ENCODE measurements at regions not wholly inside any gene's neighbourhood (a gene's known extent, or its start where the extent isn't known, plus 50 kb on each side); places are given as distances from the start of the nearest gene placed in this dataset.
"Not testable (repeated sequence)": the region's sequence is repeated elsewhere in the genome, so short reads cannot be mapped to it uniquely, and the experiment has no call there.

DNA sequence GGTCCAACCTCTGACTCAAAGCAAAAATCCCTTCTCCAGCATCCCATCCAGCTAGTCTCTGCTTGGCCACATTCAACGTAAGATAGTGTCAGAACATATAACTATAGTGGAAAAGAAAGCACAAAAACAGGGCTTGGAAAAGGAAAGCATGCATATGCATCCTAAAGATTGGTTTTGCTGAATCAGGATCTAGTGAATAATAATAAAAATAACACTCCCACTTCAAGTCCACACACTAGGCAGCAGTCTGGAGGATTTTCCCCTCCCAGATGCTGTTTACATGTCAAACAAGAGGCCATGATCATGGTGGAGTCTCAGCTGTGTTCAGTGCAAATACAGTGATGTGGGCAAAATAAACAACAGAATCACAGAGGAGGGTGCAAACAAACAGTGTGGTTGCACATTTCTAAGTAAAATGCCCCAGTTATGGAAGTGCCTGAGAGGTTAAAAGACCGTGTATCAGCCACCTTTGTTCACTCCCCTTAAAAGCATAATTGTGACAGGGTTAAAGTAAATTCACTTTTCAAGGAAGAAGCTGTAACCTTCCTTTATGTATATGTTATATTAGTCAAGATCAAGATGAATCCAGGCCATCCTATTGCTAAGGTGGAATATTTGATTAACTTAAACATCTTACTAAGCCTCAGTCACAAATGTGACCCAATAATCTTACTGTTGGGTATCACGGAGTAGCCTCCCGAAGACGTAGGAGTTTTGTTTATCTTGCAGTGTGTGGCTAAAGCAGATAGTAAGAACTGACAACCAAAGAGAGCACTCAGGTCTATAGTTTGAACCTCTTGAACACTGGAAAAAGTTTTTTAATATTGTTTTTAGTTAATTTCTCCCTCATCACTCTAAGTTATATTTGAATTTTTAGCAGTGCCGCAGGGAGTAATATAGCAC lies 424.5 kb downstream of the SOX2 start:
- no peak for DNase-seq (ENCODE audit: low read depth)

DNA sequence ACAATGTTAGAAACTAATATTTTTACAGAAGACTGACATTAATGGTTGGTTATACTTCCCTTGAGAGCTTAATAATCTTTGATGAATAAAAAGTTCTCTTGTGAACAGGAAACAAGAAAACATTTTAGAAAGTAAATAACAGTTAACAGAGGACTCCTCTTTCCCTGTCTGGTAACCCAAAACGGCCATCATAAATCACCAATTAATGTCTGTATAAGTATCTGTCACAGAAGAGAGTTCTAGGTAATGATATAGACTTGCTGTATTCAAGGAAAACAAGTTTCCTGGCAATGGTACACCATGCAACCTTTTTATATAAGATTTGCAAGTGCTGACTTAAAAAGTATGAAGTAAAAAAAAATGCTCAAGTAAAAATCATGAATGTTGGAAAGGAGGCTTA lies 426.7 kb downstream of the SOX2 start:
- DNase-seq (ENCODE audit: low read depth): no peak

DNA sequence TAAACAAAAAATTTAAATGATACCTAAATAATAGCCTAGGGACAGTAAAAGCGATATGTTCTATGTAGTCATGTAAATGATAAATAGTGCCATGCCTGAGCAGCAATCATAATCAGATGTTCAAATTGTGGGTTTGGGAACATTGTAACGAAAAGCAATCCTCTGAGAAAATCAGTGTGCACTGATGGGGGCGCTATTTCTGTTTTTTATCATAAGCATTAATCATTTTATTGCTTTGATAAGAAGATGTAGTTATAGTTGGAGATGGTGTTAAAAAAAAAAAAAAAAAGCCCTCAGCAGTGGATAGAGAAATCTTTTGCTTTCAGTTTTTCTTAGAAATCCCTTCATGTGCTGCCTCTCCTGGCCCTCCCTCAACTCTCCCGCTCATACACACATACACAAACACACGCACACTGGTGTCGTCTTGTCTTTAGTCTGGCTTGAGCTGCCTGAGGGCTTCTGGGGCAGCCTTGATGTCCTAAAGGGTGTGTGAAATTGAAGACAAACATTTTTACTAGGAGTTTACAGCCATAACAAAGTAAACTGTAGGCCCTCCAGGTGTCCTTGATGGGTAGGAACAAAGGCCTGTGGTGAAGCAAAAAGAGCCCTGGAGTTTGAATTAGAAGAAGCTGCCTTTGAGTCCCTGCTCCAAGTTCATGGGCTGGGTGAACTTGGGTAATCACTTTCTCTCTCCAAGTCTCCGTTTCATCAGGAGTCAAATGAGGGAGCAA lies 428.1 kb downstream of the SOX2 start:
- no peak for DNase-seq (ENCODE audit: low read depth)

DNA sequence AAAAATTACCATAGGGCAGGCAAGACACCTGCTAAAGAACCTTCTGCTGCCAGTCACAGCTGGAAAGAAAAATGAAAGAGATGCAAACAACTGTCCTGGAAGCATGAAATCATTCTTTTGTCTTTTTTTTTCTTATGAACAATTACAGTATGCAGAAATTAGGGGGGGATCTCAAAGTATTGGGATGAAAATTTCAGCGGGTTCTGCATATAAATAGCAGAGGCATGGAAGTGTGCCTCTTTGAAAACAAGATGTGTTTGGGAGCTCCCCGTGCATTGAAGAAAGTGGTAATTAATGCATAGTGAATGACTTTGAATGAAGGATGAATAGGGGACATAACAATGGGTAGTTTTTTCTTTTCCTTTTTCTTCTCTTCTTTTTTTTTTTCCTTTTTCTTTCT lies 431.2 kb downstream of the SOX2 start:
- DNase-seq (ENCODE audit: low read depth): no peak

DNA sequence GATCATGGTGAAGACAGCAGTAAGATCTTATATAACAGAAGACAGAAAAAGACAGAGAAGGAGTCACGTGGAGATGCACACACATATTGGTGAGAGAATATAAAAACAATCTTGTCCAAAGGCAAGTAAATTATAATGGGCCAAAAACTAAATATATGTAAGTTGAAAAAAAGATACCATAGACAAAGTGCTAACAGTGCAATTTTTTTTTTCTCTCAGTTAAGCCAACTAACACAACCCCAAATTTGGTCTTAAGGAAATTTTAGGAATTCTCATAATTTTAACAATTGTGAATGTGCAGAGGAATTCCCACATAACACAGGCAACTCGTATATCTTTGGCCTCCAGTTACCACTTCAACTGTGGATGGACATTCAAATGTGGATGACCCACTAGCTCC lies 432.2 kb downstream of the SOX2 start:
- DNase-seq (ENCODE audit: low read depth): no peak

DNA sequence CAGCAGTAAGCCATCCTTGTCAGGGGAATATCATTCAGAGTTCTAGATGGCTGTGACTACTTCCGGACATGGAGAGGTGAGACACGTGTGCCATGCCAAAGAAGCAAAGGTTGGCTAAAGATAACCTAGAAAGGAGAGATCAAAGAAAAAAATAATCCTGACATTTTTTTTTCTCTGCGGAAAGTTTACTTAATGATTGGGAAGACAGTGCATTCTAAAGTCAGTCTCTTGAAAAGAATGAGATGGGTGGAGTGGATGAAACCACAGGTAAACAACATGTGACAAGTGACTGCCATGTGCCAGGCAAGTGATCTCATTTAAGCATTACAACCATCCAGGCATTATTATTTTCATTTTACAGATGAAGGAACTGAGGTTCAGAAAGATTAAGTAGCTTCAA lies 436.6 kb downstream of the SOX2 start:
- DNase-seq (ENCODE audit: low read depth): no peak

DNA sequence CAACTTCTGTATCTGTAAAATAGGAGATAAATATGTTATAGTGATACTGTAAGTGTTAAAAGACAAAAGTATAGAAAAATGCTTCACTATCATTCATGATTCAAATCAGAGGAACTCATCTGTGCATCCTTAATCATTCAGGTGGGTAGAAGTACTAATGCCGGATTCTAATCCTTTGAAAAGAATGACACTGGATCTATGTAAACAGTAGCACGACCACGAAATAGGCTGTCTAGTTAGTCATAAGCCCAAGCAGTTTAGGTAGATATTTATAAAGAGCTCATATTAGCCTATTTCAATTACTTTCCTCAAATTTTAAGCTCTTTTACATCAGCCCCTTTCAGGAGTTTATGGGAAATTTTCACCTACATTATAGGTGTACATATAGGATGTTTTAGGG lies 437.9 kb downstream of the SOX2 start:
- DNase-seq (ENCODE audit: low read depth): no peak

DNA sequence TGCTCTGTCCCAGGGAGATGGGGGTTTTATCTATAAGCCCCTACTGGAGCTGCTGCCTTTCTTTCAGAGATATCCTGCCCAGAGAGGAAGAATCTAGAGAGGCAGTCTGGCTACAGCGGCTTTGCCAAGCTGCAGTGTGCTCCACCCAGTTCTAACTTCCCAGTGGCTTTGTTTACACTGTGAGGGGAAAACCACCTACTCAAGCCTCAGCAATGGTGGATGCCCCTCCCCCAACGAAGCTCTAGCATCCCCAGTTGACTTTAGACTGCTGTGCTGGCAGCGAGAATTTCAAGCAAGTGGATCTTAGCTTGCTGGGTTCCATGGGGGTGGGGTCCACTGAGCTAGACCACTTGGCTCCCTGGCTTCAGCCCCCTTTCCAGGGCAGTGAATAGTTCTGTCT lies 444.6 kb downstream of the SOX2 start:
- DNase-seq (ENCODE audit: low read depth): not testable (repeated sequence)

DNA sequence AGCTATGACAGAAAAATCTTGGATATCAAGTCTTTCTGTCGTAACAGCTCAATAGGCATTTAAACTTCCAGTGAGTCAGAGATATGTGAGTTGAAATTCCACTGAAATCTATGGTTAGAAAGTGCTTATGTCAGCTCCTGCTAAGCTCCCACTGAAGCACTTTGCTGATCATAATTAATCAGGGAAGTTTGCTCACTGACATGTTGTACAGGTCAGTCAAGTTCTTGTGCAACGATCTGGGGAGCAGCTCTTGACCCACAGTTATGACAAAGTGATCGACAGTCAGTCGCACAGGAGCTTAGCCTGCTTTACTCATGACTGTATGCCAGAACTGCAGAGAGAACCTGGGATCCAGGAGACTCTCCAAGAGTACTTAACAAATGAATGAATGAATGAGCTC lies 453.5 kb downstream of the SOX2 start:
- DNase-seq (ENCODE audit: low read depth): no peak

DNA sequence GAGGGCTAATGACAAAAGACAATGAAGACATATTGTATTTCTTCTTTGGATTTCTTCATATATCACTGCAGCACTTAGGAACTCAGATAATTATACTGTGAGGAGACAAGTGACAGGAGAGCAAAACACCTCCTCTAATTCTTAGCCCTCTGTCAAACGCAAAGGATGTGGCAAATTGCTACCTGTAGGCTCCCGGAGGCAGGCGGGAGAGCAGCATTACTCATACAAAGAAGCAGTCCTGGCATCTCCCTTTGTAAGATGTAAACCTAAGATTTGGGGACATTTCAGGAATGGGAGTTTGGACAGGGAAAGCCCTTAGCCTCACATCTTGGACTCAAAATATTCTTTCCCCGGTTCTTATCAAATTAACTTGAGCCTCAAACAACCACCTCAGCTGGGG lies 460.8 kb downstream of the SOX2 start:
- no peak for DNase-seq (ENCODE audit: low read depth)

DNA sequence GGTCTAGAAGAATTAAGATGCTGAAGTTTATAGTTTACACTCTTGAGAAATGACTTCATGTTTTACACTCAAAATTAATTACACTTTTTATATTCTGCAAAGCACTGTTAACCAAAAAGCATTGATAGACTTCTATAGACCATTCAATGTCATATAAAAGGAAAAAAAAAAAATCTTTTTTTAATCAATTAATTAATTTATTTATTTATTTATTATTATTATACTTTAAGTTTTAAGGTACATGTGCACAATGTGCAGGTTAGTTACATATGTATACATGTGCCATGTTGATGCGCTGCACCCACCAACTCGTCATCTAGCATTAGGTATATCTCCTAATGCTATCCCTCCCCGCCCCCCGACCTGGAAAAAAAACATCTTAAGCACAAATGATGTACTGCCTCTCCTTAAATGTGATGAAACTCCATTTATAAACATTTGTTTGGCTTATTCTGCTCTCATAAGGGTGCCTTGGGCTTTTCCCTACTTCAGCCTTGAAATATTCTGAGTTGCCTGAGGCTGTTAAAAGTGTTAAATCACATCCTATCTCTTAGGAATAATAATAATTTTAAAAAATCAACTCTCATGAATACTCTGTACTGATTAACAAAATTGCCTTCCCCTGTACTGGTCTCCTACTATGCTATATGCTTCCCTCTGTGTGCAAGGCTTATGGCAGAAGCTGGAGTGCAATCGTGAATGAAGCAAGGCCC lies 466.9 kb downstream of the SOX2 start:
- DNase-seq (ENCODE audit: low read depth): no peak

DNA sequence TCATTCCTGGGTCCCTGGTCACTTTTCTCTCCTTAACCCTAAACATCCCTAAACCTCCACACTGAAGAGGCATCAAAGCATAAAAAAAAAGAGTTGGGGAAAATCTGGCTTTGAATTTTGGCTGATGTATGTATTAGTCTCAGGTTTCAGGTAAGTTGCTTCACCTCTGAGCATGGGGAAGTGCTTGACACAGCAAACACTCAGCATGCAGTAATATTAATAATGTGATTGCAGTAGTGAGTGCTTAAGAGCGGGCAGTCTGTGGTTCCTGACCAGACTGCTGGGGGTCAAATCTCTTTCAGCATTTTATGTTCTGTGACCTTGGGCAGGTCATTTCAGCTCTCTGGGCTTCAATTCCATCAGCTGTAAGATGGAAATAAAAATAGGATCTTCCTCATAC lies 467.9 kb downstream of the SOX2 start:
- no peak for DNase-seq (ENCODE audit: low read depth)

DNA sequence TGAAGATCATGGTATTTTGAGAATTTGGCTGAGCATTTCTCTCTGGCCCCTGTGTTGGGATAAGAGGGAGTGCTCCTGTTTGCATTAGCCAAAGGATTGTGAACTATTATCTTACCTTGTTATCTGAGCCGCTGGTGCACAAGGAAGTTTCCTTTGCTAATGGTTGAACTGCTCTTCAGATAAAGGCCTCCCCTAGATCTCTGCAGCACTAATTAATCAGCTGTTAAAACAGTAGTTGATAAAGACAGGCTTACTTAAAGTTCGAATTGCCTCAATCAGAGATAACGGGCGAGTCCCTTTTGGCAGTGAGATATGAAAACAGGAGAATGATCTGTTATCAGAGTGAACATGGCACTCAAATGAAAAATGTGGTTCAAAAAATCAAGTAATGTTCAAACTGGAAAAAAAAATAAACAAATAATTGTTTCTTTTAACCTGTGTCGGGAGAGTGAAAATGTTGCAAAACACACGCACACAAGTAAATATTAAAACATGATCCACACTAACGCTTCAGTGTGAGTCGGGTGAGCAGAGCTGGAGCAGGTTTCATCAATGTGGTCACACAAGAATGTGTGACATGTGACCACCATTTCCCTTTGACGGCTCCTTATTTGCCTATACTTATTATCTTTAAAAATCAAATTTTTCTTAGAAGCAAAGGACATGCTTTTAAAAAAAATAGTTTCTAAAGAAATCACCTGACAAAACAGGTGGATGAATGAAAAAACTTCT lies 469.1 kb downstream of the SOX2 start:
- no peak for DNase-seq (ENCODE audit: low read depth)

DNA sequence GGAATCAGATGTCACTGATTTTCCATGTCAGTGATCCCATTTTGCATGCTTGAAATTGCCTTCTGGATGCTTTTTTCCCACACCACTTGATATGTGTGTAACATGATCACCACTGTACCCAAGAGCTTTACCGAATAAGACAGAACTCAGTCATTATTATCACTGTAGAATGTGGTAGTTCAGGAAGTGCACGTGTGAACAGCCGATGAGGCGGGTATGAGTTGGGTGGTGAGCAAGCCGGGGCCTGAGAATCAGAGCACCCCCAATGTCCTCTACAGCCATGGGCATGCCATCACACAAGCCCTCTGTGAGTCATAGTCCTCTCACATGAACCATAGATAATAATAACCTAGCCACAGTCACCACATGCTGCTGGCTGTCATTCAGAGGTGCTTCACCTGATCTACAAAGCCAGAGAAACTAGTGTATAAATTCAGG lies 470.8 kb downstream of the SOX2 start:
- DNase-seq (ENCODE audit: low read depth): no peak

DNA sequence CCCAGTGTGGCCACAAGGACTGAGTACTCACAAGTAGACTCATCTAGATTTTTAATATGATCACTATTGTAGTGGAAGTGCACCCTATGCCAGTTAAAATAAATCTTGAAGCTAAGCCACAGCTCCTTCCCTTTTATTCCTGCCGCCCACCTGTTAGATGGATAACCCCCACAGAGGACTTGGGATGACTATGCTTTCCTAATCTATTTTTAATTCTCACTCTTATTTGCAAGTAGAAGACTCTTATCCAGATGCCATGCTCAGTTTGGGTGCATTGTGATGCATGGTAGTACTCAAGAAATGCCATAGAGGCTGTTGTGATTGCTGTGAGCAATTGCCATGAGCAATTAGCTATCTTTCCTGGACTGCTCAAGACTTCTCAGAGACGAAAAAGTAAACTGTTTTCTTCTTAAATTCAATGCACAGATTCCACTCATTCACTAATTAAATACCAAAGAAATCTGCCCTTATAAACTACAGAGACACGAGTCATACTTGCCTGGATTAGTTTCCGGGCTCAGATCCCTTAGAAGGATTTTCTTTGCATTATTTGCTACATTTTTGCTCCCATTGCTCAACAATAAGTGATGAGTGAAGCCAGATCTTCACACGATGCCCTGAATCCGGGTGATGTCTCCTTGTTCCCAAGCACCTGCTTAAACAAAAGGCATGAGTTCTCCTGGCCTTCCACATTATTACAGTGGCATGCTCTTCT lies 472.1 kb downstream of the SOX2 start:
- no peak for DNase-seq (ENCODE audit: low read depth)

DNA sequence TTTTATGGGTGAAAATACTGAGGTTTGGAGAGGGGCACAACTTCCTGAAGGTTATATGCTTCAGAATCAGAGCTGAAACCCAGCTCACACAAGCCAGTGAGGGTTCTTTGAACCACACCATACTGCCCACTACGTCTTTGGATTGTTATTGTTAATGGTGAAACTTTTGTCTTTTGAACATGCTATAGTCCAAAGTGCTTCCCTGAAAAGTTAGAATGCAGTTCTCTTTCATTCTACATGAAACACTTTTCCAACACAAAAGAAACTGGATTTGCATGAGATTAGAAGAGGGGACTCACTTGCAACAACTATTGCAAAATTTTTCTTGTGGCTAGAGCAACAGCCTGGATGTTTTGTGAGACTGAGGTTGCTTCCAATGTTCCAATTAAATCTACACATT lies 473.6 kb downstream of the SOX2 start:
- no peak for DNase-seq (ENCODE audit: low read depth)

DNA sequence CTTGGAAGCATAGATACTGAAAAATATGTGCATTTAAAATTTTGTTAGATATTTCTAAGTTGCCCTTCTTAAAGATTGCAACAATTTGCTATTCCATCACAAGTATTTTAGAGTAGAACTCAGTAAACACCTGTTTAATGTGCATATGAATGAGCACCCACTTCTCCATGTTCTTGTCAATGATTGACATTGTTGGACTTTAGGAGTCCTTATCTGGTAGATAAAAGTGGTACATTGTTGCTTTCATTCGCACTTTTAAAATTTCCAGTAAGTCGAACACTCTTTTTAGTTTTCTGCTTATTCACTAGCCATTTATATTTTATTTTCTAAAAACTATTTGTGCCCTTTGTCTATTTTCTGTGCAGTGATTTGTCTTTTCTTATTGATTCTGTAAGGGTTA lies 478.3 kb downstream of the SOX2 start:
- no peak for DNase-seq (ENCODE audit: low read depth)

DNA sequence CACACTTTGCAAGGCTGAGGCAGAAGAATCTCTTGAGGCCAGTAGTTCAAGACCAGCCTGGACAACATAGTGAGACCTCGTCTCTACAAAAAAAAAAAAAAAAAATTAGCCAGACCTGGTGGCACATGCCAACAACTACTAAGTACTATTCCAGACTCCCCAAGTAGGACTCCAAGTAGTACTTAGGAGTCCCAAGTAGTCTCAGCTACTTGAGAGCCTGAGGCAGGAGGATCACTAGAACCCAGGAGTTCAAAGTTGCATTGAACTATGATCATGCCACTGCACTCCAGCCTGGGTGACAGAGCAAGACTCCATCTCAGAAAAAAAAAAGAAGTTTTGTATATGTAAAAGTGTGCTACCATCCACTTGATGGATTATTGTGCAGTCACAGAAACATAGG lies 486.6 kb downstream of the SOX2 start:
- DNase-seq (ENCODE audit: low read depth): no peak

DNA sequence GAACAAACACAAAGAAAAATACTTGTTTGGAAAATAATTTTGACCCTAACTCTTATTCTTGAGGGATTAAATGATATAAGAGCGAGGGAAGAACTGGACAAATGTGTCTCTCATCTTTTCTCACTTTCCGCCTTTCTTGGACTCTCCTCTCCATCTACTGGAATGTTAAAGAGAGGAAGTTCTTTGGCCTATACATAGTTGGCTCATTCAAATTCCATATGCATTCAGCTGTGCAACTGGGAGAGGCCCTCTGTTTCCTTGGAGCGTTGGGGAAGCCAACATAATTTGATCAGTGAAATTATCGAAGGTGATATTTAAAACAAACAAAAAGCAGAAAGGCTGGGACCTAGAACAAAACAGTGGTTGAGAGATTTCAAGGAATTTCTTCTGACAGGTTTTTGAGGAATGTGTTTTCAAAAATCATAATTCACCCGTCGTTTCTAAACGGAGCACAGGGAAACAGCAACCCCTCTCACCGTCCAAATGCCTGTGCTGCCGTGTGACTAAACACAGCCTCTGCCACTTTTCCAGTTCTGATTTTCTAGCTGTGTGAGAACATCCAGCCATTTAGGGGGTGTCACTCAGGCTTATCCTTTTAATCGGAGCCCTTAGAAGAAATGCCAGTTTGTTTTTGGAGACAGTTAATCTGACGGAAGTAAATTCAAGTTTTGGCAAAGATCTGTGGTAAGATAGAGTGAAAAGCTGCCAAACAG lies 489.9 kb downstream of the SOX2 start:
- DNase-seq (ENCODE audit: low read depth): no peak

DNA sequence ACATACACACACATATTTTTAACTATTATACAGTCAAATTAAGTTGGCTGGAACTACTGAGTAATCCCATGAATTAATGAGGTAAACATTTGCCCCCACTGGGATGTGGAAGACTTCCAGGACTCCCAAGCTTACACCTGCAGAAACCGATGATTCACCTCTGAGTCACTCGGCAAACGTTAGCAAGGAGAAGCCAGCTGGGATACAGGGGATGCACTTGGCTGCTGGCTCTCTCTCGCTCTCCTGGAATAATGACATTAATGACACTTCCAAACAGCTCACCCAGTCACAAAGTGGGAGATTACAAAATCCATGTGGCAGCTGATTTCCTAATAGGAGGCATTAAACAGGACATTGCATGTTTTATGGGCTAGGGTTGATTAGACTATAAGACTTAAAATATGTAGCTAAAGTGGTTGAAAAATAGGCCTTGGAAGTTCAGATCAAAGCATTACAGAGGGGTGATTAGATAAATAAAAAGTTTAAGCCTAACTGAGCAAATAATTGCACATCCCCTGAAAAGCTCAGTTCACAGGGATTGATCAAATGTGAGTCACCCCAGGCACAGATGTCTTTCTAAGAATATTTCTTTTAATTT lies 500.9 kb downstream of the SOX2 start:
- DNase-seq (ENCODE audit: low read depth): no peak
